ENCODE measurements at regions not wholly inside any gene's neighbourhood (a gene's known extent, or its start where the extent isn't known, plus 50 kb on each side); places are given as distances from the start of the nearest gene placed in this dataset.
"Not testable (repeated sequence)": the region's sequence is repeated elsewhere in the genome, so short reads cannot be mapped to it uniquely, and the experiment has no call there.

GRCh38 chr13:74274916-74275315 lies 140.7 kb upstream of the KLF12 start:
- Histone ChIP-seq H3K4me1 (ENCODE audit: control insufficient read depth in 2 of 2, insufficient read depth in 2 of 2, low read length in 2 of 2) (no peaks in the 10 kb centered on the region), H3K36me3 (ENCODE audit: control insufficient read depth in 2 of 2, insufficient read depth in 2 of 2, low read length in 2 of 2) (no peaks in the 10 kb centered on the region), H3K9me3 (ENCODE audit: control insufficient read depth in 2 of 2, low read length in 2 of 2) (no peaks in the 10 kb centered on the region), H3K4me3 (ENCODE audit: low read length in 2 of 2) (no peak overlapping the region), H3K27me3 (ENCODE audit: control insufficient read depth in 2 of 2, insufficient read depth in 2 of 2, low read length in 2 of 2) (no peaks in the 10 kb centered on the region), H3K27ac (ENCODE audit: low read depth in 2 of 2, low read length in 2 of 2) (no peak overlapping the region), H3K9ac (ENCODE audit: low read depth in 1 of 2, low read length in 2 of 2) (no peak overlapping the region)

- no peaks in the 10 kb centered on the region for H3K27me3 ChIP-seq (ENCODE audit: control insufficient read depth in 2 of 2, insufficient read depth in 2 of 2, low read length in 2 of 2)
- H3K4me3 ChIP-seq (ENCODE audit: low read length in 2 of 2): no peak overlapping the region
- H3K4me1 ChIP-seq (ENCODE audit: control insufficient read depth in 2 of 2, insufficient read depth in 2 of 2, low read length in 2 of 2): no peaks in the 10 kb centered on the region
- H3K9ac ChIP-seq (ENCODE audit: low read depth in 1 of 2, low read length in 2 of 2): no peak overlapping the region
- H3K36me3 ChIP-seq (ENCODE audit: control insufficient read depth in 2 of 2, insufficient read depth in 2 of 2, low read length in 2 of 2): no peaks in the 10 kb centered on the region
- H3K27ac ChIP-seq (ENCODE audit: low read depth in 2 of 2, low read length in 2 of 2): no peak overlapping the region
- H3K9me3 ChIP-seq (ENCODE audit: control insufficient read depth in 2 of 2, low read length in 2 of 2): no peaks in the 10 kb centered on the region
Measured at GRCh38 chr13:74273581-74273980, 139.4 kb upstream of the KLF12 start.

- Histone ChIP-seq H3K4me1 (ENCODE audit: control insufficient read depth in 2 of 2, insufficient read depth in 2 of 2, low read length in 2 of 2) (no peaks in the 10 kb centered on the region), H3K9me3 (ENCODE audit: control insufficient read depth in 2 of 2, low read length in 2 of 2) (no peaks in the 10 kb centered on the region), H3K27ac (ENCODE audit: low read depth in 2 of 2, low read length in 2 of 2) (no peak overlapping the region), H3K27me3 (ENCODE audit: control insufficient read depth in 2 of 2, insufficient read depth in 2 of 2, low read length in 2 of 2) (no peaks in the 10 kb centered on the region), H3K4me3 (ENCODE audit: low read length in 2 of 2) (no peak overlapping the region), H3K9ac (ENCODE audit: low read depth in 1 of 2, low read length in 2 of 2) (no peak overlapping the region), H3K36me3 (ENCODE audit: control insufficient read depth in 2 of 2, insufficient read depth in 2 of 2, low read length in 2 of 2) (no peaks in the 10 kb centered on the region)
Measured at GRCh38 chr13:74272826-74273225, 138.6 kb upstream of the KLF12 start.

- H3K36me3 ChIP-seq (ENCODE audit: control insufficient read depth in 2 of 2, insufficient read depth in 2 of 2, low read length in 2 of 2): no peaks in the 10 kb centered on the region
- no peaks in the 10 kb centered on the region for H3K4me1 ChIP-seq (ENCODE audit: control insufficient read depth in 2 of 2, insufficient read depth in 2 of 2, low read length in 2 of 2)
- no peaks in the 10 kb centered on the region for H3K9me3 ChIP-seq (ENCODE audit: control insufficient read depth in 2 of 2, low read length in 2 of 2)
- no peak overlapping the region for H3K9ac ChIP-seq (ENCODE audit: low read depth in 1 of 2, low read length in 2 of 2)
- H3K4me3 ChIP-seq (ENCODE audit: low read length in 2 of 2): no peak overlapping the region
- H3K27ac ChIP-seq (ENCODE audit: low read depth in 2 of 2, low read length in 2 of 2): no peak overlapping the region
- no peaks in the 10 kb centered on the region for H3K27me3 ChIP-seq (ENCODE audit: control insufficient read depth in 2 of 2, insufficient read depth in 2 of 2, low read length in 2 of 2)
Measured at GRCh38 chr13:74270018-74270417, 135.8 kb upstream of the KLF12 start.

- Histone ChIP-seq H3K9me3 (ENCODE audit: control insufficient read depth in 2 of 2, low read length in 2 of 2) (no peaks in the 10 kb centered on the region), H3K36me3 (ENCODE audit: control insufficient read depth in 2 of 2, insufficient read depth in 2 of 2, low read length in 2 of 2) (no peaks in the 10 kb centered on the region), H3K27me3 (ENCODE audit: control insufficient read depth in 2 of 2, insufficient read depth in 2 of 2, low read length in 2 of 2) (no peaks in the 10 kb centered on the region), H3K4me3 (ENCODE audit: low read length in 2 of 2) (no peak overlapping the region), H3K9ac (ENCODE audit: low read depth in 1 of 2, low read length in 2 of 2) (no peak overlapping the region), H3K4me1 (ENCODE audit: control insufficient read depth in 2 of 2, insufficient read depth in 2 of 2, low read length in 2 of 2) (no peaks in the 10 kb centered on the region), H3K27ac (ENCODE audit: low read depth in 2 of 2, low read length in 2 of 2) (no peak overlapping the region)
Measured at GRCh38 chr13:74266861-74267260, 132.7 kb upstream of the KLF12 start.

GRCh38 chr13:74266309-74266708 lies 132.1 kb upstream of the KLF12 start:
- no peak overlapping the region for H3K9ac ChIP-seq (ENCODE audit: low read depth in 1 of 2, low read length in 2 of 2)
- H3K4me1 ChIP-seq (ENCODE audit: control insufficient read depth in 2 of 2, insufficient read depth in 2 of 2, low read length in 2 of 2): no peaks in the 10 kb centered on the region
- H3K27ac ChIP-seq (ENCODE audit: low read depth in 2 of 2, low read length in 2 of 2): no peak overlapping the region
- no peaks in the 10 kb centered on the region for H3K27me3 ChIP-seq (ENCODE audit: control insufficient read depth in 2 of 2, insufficient read depth in 2 of 2, low read length in 2 of 2)
- H3K36me3 ChIP-seq (ENCODE audit: control insufficient read depth in 2 of 2, insufficient read depth in 2 of 2, low read length in 2 of 2): no peaks in the 10 kb centered on the region
- H3K9me3 ChIP-seq (ENCODE audit: control insufficient read depth in 2 of 2, low read length in 2 of 2): no peaks in the 10 kb centered on the region
- no peak overlapping the region for H3K4me3 ChIP-seq (ENCODE audit: low read length in 2 of 2)

GRCh38 chr13:74264333-74264732 lies 130.1 kb upstream of the KLF12 start:
- no peak overlapping the region for H3K4me3 ChIP-seq (ENCODE audit: low read length in 2 of 2)
- no peaks in the 10 kb centered on the region for H3K9me3 ChIP-seq (ENCODE audit: control insufficient read depth in 2 of 2, low read length in 2 of 2)
- no peaks in the 10 kb centered on the region for H3K27me3 ChIP-seq (ENCODE audit: control insufficient read depth in 2 of 2, insufficient read depth in 2 of 2, low read length in 2 of 2)
- no peak overlapping the region for H3K27ac ChIP-seq (ENCODE audit: low read depth in 2 of 2, low read length in 2 of 2)
- H3K9ac ChIP-seq (ENCODE audit: low read depth in 1 of 2, low read length in 2 of 2): no peak overlapping the region
- no peaks in the 10 kb centered on the region for H3K36me3 ChIP-seq (ENCODE audit: control insufficient read depth in 2 of 2, insufficient read depth in 2 of 2, low read length in 2 of 2)
- no peaks in the 10 kb centered on the region for H3K4me1 ChIP-seq (ENCODE audit: control insufficient read depth in 2 of 2, insufficient read depth in 2 of 2, low read length in 2 of 2)

- not testable (repeated sequence) for H3K9me3 ChIP-seq (ENCODE audit: control insufficient read depth in 2 of 2, low read length in 2 of 2); H3K27ac ChIP-seq (ENCODE audit: low read depth in 2 of 2, low read length in 2 of 2); H3K9ac ChIP-seq (ENCODE audit: low read depth in 1 of 2, low read length in 2 of 2); H3K4me3 ChIP-seq (ENCODE audit: low read length in 2 of 2); H3K4me1 ChIP-seq (ENCODE audit: control insufficient read depth in 2 of 2, insufficient read depth in 2 of 2, low read length in 2 of 2); H3K27me3 ChIP-seq (ENCODE audit: control insufficient read depth in 2 of 2, insufficient read depth in 2 of 2, low read length in 2 of 2); H3K36me3 ChIP-seq (ENCODE audit: control insufficient read depth in 2 of 2, insufficient read depth in 2 of 2, low read length in 2 of 2)
Measured at GRCh38 chr13:74260420-74260819, 126.2 kb upstream of the KLF12 start.

- no peak overlapping the region for H3K4me3 ChIP-seq (ENCODE audit: low read length in 2 of 2)
- peaks cover 0 to 2% of the 10 kb centered on the region in 2 donors for H3K27me3 ChIP-seq (ENCODE audit: control insufficient read depth in 2 of 2, insufficient read depth in 2 of 2, low read length in 2 of 2)
- H3K36me3 ChIP-seq (ENCODE audit: control insufficient read depth in 2 of 2, insufficient read depth in 2 of 2, low read length in 2 of 2): no peaks in the 10 kb centered on the region
- H3K27ac ChIP-seq (ENCODE audit: low read depth in 2 of 2, low read length in 2 of 2): no peak overlapping the region
- no peak overlapping the region for H3K9ac ChIP-seq (ENCODE audit: low read depth in 1 of 2, low read length in 2 of 2)
- H3K4me1 ChIP-seq (ENCODE audit: control insufficient read depth in 2 of 2, insufficient read depth in 2 of 2, low read length in 2 of 2): no peaks in the 10 kb centered on the region
- no peaks in the 10 kb centered on the region for H3K9me3 ChIP-seq (ENCODE audit: control insufficient read depth in 2 of 2, low read length in 2 of 2)
Measured at GRCh38 chr13:74259641-74260040, 125.4 kb upstream of the KLF12 start.

- Histone ChIP-seq H3K4me1 (ENCODE audit: control insufficient read depth in 2 of 2, insufficient read depth in 2 of 2, low read length in 2 of 2) (no peaks in the 10 kb centered on the region), H3K4me3 (ENCODE audit: low read length in 2 of 2) (no peak overlapping the region), H3K9me3 (ENCODE audit: control insufficient read depth in 2 of 2, low read length in 2 of 2) (no peaks in the 10 kb centered on the region), H3K27me3 (ENCODE audit: control insufficient read depth in 2 of 2, insufficient read depth in 2 of 2, low read length in 2 of 2) (peaks cover 0 to 2% of the 10 kb centered on the region in 2 donors), H3K9ac (ENCODE audit: low read depth in 1 of 2, low read length in 2 of 2) (no peak overlapping the region), H3K27ac (ENCODE audit: low read depth in 2 of 2, low read length in 2 of 2) (no peak overlapping the region), H3K36me3 (ENCODE audit: control insufficient read depth in 2 of 2, insufficient read depth in 2 of 2, low read length in 2 of 2) (no peaks in the 10 kb centered on the region)
Measured at GRCh38 chr13:74258961-74259360, 124.8 kb upstream of the KLF12 start.

- Histone ChIP-seq H3K9me3 (ENCODE audit: control insufficient read depth in 2 of 2, low read length in 2 of 2) (no peaks in the 10 kb centered on the region), H3K9ac (ENCODE audit: low read depth in 1 of 2, low read length in 2 of 2) (no peak overlapping the region), H3K27ac (ENCODE audit: low read depth in 2 of 2, low read length in 2 of 2) (no peak overlapping the region), H3K36me3 (ENCODE audit: control insufficient read depth in 2 of 2, insufficient read depth in 2 of 2, low read length in 2 of 2) (no peaks in the 10 kb centered on the region), H3K4me3 (ENCODE audit: low read length in 2 of 2) (no peak overlapping the region), H3K4me1 (ENCODE audit: control insufficient read depth in 2 of 2, insufficient read depth in 2 of 2, low read length in 2 of 2) (no peaks in the 10 kb centered on the region), H3K27me3 (ENCODE audit: control insufficient read depth in 2 of 2, insufficient read depth in 2 of 2, low read length in 2 of 2) (peaks cover 0 to 2% of the 10 kb centered on the region in 2 donors)
Measured at GRCh38 chr13:74256969-74257368, 122.8 kb upstream of the KLF12 start.

Data from mucosa of rectum (tissue), 2 donors.